DMS153 treated with DMSO at 0.1 percent for 48 hours (cell line): ENCODE measurements at regions not wholly inside any gene's neighbourhood (a gene's known extent, or its start where the extent isn't known, plus 50 kb on each side); places are given as distances from the start of the nearest gene placed in this dataset.

Experiments
- DNase-seq: peaks from one replicate; lab custom pipeline; 2025; ENCODE audit not compliant: unreplicated experiment; lab: John Stamatoyannopoulos, UW

DNA sequence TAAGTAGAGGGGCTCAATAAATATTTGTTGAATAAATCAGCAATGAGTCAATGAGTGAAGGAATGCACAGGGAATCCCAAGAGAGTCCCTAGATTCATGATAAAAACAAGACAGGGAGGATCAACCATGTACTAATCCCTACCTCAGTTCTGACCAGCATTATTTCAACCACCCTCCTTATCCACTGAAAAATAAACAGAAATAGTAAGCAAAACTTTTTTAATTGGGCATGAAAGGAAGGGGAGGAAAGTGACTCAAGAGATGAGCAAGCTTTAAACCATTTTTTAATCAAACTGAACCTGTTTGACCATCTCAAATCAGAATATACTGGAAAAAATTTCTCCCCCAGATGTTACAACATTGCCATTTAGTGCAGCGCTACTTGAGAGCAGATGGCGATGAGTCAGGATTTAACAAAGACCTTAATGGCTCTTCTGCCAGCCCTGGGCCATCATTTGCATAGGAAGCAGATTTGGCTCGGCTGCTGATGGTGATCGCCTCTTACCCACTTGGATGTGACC, 194.8 kb upstream of the SLC30A5 start:
- peak; percentile 4 for DNase-seq

- no peak for DNase-seq
These were observed 181.7 kb upstream of the SLC30A5 start for GRCh38 chr5:68911840-68912690.

DNA sequence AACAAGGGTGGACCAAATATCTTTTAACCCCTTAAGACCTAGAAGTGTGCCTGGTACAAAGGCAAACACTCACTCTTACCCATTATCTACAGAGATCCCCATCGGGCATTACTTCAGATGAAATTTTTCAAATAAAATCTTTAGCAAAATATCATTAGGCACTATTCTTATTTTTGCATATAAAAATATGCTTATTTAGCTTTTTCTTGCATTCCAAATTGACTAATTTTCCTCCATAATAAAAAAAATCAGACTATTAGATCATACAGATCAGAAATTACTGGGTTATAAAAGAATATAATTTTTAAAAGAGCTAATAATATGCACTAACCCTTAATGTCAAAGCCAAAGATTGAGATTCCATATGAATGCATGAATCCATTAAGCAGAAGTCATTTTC, 178.7 kb upstream of the SLC30A5 start:
- no peak for DNase-seq

DNA sequence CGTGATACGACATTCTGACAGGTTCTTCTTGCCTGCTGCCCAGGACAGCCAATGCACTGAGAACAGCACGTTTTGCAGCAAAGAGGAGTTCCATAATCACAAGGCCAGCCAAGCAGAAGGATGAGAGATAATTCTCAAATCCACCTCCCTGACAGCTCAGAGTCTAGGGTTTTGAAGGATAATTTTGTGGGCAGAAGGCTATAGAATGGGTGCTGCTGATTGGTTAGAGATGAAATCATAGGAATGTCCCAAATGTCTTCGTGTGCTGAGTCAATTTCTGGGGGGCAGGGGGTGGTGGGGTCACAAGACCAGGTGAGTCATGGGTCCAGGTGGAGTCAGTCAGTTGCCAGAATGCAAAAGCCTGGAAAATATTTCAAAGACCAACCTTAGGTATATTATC, 175.5 kb upstream of the SLC30A5 start:
- no peak for DNase-seq

GRCh38 chr5:68919988-68920490, 173.8 kb upstream of the SLC30A5 start:
- DNase-seq = no peak

GRCh38 chr5:68920888-68921287, 172.9 kb upstream of the SLC30A5 start:
- no peak for DNase-seq

GRCh38 chr5:68922172-68922987, 171.4 kb upstream of the SLC30A5 start:
- no peak for DNase-seq

- no peak for DNase-seq
These were observed 169.2 kb upstream of the SLC30A5 start for GRCh38 chr5:68924481-68925145.

DNA sequence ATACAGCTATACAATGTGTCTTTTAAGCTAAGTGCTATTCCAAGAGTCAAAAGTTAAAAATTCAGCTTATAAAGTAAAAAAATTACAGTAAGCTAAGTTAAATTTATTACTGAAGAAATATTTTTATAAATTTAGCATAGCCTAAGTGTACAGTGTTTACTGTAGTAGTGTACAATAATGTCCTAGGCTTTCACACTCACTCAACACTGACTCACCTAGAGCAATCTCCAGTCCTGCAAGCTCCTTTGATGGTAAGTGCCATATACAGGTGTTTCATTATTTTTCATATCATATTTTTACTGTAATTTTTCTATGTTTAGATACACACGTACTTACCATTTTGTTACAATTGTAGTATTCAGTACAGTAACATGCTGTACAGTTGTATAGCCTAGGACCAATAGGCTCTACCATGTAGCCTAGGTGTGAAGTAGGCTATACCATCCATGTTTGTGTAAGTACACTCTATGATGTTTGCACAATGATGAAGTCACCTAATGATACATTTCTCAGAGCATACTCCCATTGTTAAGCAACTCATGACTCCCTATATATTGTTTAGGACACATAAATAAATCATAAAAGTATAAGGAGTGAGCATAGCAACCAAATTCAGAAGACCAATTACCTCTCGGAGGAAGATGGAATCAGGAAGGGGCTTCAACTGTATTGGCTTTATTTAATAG, 165.1 kb upstream of the SLC30A5 start:
- no peak for DNase-seq

DNA sequence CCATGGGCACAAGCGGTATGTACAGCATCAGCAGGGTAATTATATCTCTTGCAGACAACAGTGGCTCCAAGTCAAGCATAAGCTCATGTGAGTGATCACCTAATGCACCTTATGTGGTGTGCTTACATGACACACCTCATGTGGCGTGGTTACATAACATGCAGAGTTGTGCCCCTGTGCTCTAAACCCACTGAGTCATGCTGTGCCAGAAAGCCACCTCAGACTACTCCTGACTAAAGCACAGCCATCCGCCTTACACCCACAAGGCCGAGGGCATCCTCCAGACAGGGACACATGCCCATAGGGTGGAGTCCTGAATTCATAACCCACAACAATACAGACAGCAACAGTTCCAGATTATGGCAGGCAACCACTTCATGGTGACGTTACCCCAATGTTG, 163.7 kb upstream of the SLC30A5 start:
- DNase-seq = no peak

DNA sequence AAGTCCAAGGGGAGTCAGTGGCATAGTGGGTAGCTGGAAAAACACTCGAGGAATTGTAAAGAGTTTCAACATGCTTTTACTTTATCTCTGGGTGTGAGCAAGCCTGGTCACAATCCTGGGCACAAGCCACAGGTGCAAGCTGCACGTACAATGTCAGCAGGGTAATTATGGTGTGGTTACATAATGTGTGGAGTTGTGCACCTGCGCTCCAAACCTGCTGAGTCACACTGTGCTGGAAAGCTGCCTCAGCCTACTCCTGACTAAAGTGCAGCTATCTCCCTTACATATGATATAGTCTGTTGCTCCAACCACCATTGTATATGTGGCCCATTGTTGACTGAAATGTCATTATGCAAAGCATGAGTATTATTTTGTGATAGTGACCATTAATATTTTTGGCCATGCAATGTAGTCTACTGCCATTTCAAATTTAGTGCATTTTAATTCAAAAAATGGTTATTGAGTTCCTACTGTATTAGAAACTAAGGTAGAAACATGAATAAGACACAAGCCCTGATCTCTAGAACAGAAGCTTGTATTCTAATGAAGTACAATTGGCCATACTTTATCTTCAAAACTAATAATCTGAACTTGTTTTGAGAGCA, 160.9 kb upstream of the SLC30A5 start:
- no peak for DNase-seq

DNA sequence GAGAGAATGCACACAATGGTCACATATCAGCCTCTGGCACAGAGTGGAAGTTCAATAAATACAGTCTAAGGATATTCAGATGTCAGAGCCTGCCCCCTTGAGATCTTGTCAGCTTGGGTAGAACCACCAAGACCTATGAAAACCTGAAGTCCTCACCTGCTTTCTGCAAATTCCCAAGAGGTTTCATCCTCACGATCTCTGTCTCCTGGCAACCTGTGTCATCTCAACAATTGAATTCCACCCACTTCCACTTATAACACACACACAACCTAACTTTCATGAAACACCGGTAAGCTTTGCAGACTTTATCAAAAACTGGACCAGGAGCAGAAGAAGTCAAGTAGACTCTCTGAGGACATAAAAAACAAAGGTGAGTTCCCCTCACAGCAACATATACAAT, 151.6 kb upstream of the SLC30A5 start:
- no peak for DNase-seq

DNA sequence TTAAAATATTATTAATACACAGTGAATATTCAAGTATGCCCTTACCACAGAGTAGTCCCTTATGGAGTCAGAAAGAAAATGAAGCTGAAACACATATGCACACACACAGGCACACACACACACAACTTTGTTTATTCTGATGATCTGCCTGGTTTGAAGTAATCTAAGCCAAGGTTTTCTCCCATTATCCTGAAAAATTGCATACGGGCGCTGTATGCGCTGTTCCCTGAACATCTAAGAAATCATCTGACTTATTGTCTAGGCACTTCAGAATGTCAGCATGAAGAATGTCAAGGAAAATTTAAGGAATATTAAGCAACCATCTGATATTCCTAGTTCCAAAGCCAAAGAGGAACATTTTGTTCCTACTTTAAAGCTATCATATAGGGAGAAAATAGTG, 147.1 kb upstream of the SLC30A5 start:
- DNase-seq = no peak

DNA sequence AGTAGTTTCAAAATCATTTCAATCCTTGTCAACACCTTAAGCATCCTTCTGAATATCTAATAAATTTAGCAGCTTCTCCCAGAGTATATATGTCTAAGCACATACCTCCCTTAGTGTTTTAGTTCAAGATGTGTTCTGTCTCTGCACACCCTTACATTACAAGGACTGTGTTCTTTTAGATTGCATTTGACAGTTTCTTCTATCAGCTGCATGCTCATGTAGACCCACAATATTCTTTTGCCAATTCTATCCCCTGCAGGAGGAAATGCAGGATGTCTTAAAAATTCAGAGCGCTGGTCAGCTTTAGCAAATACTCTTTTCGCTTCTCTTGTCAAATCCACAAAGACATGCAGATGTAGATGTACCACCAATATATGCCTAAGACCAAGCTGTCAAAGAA, 145.8 kb upstream of the SLC30A5 start:
- no peak for DNase-seq

DNA sequence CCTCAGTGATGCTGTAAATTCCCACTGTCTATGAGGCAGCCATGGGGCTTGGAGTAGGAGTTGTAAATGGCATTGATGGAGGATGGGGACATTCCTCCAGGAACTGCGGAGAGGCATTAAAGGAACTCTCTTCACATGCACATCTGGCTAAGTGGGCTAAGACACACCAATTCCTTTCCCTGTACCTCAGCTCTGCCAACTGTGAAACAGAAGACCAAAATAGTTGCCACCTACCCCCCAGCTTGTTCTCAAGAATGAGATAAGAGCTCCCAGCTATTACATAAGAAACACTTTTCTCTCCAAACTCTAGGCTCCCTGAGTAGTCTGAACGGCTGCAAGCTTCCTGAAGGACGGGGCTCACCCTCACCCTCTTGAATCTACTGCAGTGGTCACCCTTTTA, 144.6 kb upstream of the SLC30A5 start:
- DNase-seq = no peak

- DNase-seq = no peak
These were observed 144.1 kb upstream of the SLC30A5 start for GRCh38 chr5:68949711-68950110.

GRCh38 chr5:68950125-68950524, 143.7 kb upstream of the SLC30A5 start:
- no peak for DNase-seq

GRCh38 chr5:68950930-68951329, 142.9 kb upstream of the SLC30A5 start:
- DNase-seq = no peak

- DNase-seq = no peak
These were observed 140.5 kb upstream of the SLC30A5 start for GRCh38 chr5:68953231-68953874.
